Raji (cell line): ENCODE measurements at regions not wholly inside any gene's neighbourhood (a gene's known extent, or its start where the extent isn't known, plus 50 kb on each side); places are given as distances from the start of the nearest gene placed in this dataset.

Source experiments
- POLR2A ChIP-seq: IDR thresholded peaks from 2 replicates; pipeline ENCODE4 v1.6.1; 2011; ENCODE audit warnings: low read depth, low read length, control low read depth; ENCODE audit not compliant: insufficient read depth

DNA sequence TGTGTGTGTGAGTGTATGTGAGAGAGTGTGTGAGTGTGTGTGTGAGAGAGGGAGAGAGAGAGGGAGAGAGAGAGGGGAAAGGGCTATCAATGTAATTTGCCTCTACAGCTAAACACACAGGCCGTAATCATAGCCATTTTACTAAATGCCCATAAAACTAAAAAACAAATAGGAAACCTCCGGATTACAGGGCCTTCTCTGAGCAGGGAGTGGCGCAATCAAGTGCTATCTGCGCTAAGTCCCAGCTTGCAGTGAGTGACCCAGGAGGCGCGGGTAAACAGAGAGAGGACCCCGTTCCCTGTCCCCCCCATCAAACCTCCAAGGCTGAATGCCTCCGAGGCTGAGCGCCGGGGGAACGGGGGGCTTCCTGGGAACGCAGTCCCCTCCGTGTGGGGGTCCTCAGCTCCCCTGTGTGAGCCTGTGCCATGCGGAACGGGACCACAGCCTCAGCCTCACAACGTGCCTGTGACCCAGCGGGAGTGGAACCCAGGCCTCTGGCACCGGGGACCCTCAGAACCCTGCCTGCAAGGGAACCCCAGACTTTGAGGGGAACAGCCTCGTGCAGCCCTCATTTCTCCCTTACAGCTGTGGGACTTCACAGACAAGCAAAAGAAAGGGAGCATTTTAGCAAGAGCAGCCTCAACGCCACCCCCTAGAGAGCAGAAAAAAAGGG lies 54.7 kb upstream of the ID2 start:
- TF ChIP-seq POLR2A = no peak

- TF ChIP-seq POLR2A = no peak
These were observed 54.2 kb upstream of the ID2 start for GRCh38 chr2:8627692-8628085.

DNA sequence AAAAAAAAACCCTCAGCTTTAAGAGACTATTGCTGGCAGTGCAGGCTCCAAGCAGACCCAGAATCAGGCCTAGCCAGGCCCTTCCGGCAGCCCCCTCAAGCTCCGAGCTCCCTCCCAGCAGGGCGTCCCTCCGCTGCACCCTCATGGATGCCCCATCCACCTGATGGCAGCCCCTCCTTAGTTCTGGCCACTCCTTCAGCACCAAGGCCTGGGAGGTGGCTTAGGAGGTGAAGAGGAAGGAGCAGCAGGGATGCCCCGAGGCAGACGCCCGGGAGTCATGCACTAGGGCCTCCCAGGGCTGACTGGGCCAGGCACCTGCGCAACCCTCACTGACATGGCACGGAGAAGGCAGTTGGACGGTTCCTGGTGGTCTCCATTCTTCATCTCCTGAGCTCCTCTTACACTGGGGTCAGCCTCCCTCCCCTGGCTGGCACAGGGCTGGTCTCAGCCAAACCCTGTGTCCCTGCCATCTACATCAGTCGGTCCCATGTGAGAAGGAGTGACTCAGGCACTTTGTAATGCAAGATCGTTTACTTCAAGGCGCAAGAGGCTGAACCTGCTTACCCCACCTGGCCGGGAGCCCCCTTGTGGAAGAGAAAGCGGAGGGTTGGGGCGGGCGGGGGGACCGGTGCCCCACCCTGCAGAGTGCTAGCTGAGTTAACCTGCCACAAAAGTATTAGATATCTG lies 53.5 kb upstream of the ID2 start:
- TF ChIP-seq POLR2A = no peak

- TF ChIP-seq POLR2A = no peak
These were observed 53.0 kb upstream of the ID2 start for GRCh38 chr2:8628866-8629209.

GRCh38 chr2:8629402-8629801 lies 52.5 kb upstream of the ID2 start:
- no peak for TF ChIP-seq POLR2A

DNA sequence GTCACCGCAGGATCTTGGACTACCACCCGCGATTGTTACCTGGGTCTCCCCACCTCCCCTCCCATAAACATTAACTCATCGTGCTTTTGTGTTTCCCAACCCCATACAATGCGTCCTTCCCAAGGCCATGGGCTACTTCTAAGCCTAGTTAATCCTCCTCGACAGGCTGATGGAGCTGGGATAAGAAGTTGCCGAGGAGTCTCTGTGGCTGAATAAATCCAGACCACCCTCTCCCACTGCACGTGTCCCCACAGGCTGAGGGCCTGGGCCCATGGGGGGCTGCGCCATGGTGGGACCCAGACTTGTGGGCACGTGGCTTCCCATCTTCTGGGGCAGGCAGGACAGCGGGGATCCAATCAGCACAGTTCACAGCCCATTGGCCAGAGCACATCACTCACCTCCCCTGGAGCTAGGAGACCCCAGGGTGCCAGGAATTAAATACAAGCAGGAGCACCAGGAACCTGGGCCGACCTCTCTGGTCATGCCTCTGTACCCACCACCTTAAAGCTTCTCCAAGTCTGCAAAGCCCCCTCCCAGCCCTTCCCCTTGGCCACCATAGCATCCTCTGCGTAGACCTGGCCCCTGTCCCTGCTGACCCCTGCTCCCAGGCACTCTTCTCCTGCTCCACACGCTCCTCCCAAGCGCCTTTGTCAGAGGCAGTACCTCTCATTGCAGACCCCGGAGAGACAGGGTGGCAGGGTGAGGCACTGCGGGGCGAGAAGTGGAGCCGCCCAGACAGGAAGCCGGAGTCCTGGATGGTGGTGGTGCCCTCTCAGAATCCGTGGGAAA lies 51.0 kb upstream of the ID2 start:
- no peak for TF ChIP-seq POLR2A

DNA sequence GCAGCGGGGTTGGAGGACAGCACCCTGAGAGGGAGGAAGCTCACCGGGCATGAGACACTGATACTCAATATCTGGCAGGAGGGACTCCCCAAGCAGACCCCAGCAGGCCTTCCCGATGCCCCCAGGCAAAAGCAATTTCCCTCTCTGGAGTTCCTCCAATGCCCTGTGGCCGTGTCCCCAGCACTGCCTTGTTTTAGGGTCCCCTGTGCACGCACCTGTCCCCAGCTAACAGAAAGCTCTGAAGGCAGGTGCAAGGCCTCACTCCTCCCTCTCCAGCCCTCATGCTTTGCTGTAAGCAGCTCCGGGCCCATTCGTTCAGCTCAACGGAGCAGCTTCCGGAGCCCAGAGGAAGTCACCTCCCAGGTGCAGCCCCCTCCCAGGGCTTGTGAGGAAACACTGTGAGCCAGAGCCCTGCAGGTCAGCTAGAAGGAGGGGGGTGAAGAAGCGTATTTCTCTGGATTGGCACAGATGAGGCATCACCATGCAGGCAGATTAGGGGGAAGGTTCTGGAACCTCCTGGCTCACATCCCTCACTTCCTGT lies 50.3 kb upstream of the ID2 start:
- TF ChIP-seq POLR2A = no peak
